ENCODE measurements at regions not wholly inside any gene's neighbourhood (a gene's known extent, or its start where the extent isn't known, plus 50 kb on each side); places are given as distances from the start of the nearest gene placed in this dataset.
A peak's percentile ranks its signal among the peaks of the same experiment; 100 is the strongest.

DNA sequence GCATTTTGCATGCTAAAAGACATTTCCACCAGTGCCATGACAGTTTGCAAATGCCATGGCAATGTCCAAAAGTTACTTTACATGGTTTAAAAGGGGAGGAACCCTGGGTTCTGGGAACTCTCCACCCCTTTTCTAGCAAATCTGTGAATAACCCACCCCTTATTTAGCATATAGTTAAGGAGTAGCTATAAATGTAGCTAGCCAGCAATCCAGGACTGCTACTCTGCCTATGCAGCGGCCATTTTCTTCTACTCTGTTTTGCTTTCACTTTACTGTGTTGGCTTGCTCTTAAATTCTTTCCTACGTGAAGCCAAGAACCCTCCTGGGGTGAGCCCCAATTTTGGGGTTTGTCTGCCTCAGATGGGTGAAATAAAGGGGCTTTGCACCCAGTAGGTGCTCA is 141.0 kb downstream of the PTPN11 start:
- Mint-ChIP-seq H3K27ac (no peak overlapping the region), H3K4me1 (no peaks in the 10 kb centered on the region), H3K4me3 (no peak overlapping the region), H3K9me3 (peaks cover 0 to 2% (median 0%) of the 10 kb centered on the region in 9 donors), H3K27me3 (peaks cover 14 to 29% (median 19%) of the 10 kb centered on the region in 5 donors), H3K36me3 (no peaks in the 10 kb centered on the region)
- DNase-seq (no peak), ATAC-seq (no peak)
- POLR2A ChIA-PET = no interaction called here

DNA sequence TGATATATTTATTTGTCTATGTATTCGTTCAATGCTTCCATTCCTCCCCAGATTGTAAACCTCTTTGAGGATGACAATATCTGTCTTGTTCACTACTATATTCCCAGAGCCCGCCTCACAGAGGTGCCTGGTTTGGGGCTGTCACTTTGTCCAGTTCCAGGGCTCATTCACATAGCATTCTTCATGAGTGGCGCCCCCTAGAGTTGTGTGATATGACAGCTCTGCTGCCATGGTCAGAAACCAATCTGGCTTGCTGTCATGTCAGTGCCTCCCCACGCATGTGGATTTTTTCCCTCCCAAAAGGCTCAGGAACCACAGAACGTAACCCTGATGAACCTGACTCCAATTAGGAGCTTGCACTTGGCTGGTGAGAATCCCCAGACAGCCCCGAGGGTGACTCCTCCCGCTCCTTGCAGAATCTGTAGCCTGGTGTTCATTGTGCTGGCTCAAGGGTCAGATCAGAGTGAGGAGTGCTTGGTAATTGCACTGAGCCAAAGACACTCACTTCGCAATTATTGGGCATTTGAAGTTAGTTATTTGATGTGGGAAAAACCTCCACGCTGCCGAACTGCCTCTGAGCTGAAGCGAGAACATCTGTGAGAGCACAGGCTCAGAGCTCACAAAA is 145.5 kb downstream of the PTPN11 start:
- Mint-ChIP-seq H3K4me3 (no peak overlapping the region), H3K27ac (no peak overlapping the region), H3K27me3 (peaks cover 7 to 39% (median 28%) of the 10 kb centered on the region in 5 donors), H3K9me3 (peaks cover 0 to 2% (median 0%) of the 10 kb centered on the region in 9 donors), H3K4me1 (no peaks in the 10 kb centered on the region), H3K36me3 (no peaks in the 10 kb centered on the region)
- POLR2A ChIA-PET = no interaction called here
- DNase-seq (no peak), ATAC-seq (no peak)

DNA sequence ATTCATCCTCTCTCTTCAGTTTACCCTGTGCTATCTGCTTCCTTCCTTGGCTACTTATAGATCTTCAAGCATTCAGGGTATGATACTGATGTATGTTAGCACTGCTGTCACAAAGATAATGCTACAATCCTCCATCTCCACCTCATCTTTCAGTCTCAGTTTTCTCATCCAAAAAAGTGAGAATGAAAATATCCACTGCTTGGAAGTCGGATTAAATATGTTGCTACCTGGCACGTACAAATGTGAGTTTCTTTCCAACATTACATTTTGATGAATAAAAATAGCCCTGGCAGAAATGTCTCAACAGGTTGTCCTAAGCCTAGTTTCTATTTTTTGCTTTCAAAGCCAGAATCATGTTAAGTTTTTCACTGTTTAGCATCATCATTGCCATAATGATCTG is 149.9 kb downstream of the PTPN11 start:
- peaks cover 17 to 63% (median 34%) of the 10 kb centered on the region in 5 donors for H3K27me3 Mint-ChIP-seq

DNA sequence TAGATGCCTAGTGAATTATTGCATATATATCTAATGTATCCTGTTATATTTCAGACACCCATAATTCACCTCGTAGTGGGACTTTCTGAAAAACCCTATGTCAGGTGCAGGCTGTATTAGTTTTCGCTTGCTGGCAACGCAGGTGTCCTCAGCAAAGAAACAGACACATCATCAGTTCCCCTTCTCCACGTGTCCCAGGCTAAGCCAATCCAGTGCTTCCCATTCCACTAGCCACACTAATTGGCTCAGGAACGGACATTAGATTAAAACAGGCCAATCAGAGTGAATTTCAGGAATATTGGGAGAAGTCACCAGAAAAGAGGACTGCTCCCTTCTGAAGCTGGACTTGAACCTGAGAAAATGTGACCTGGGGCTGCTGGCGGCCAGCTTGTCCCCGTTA is 151.3 kb downstream of the PTPN11 start:
- Mint-ChIP-seq H3K27me3 (peaks cover 17 to 54% (median 28%) of the 10 kb centered on the region in 5 donors), H3K9me3 (peaks cover 0 to 4% (median 0%) of the 10 kb centered on the region in 9 donors), H3K4me3 (no peak overlapping the region), H3K27ac (no peak overlapping the region), H3K36me3 (peaks cover 2 to 8% (median 3%) of the 10 kb centered on the region in 3 donors), H3K4me1 (no peaks in the 10 kb centered on the region)
- ATAC-seq (no peak), DNase-seq (no peak)
- POLR2A ChIA-PET = no interaction called here

More for the DNA sequence above, 149.9 kb downstream of the PTPN11 start:
- ATAC-seq (no peak), DNase-seq (no peak)
- Mint-ChIP-seq H3K9me3 (peaks cover 0 to 4% (median 0%) of the 10 kb centered on the region in 9 donors), H3K36me3 (peaks cover 2 to 8% (median 3%) of the 10 kb centered on the region in 3 donors), H3K27ac (no peak overlapping the region), H3K4me1 (no peaks in the 10 kb centered on the region), H3K4me3 (no peak overlapping the region)
- POLR2A ChIA-PET = no interaction called here

DNA sequence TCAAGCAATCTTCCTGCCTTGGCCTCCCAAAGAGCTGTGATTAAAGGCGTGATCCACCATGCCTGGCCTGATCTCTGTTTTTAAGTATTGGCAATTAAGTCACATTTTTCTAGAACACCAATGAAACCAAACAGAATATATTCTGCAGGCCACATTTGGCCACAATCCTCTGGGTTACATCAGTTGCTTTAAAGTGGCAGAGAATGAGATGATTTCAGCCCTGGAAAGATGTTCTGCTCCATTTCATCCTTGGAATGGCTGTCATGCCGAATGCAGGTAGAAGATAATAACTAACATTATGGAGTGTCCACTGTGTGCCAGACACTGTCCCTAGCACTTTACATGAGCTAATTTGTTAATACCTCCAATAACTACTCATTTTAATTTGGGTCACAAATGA is 154.4 kb downstream of the PTPN11 start:
- POLR2A ChIA-PET = no interaction called here
- Mint-ChIP-seq H3K9me3 (peaks cover 0 to 7% (median 0%) of the 10 kb centered on the region in 9 donors), H3K36me3 (peaks cover 2 to 8% (median 3%) of the 10 kb centered on the region in 3 donors), H3K27me3 (peaks cover 15 to 60% (median 36%) of the 10 kb centered on the region in 5 donors), H3K27ac (no peak overlapping the region), H3K4me3 (no peak overlapping the region), H3K4me1 (peaks cover 0 to 2% (median 0%) of the 10 kb centered on the region in 4 donors)
- no peak for DNase-seq
- ATAC-seq = no peak

DNA sequence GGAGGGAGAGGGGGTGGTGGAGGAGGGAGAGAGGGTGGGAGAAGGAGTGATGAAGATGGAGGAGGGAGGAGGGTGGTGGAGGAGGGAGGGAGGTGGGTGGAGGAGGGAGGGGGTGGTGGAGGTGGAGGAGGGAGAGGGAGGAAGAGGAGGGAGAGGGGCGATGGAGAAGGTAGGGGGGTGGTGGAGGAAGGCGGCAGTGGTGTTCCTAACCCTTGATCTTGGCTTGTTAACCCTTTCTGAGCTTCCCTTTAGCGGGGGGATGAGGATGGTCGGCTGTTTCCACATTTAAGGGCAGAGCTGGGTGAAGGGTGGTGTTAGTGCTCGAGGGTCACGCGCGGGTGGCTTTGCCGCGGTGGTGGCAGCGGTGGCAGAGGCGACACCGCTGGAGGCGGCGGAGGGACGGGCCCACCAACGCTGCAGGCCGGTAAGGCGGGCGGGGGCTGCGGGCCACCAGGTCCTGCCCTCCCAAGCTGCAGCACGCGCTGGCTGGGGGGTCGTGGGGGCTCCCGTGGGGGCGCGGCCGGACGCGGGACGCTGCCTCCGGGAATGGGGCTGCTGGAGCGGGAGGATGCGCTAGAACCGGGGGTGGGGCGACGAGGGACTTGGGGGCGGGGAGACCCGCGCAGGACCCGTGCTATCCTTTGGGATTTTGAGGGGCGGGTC is 156.3 kb downstream of the PTPN11 start:
- Mint-ChIP-seq H3K36me3 (peaks cover 2 to 8% (median 3%) of the 10 kb centered on the region in 3 donors), H3K4me3 (no peak overlapping the region), H3K4me1 (peaks cover 0 to 2% (median 0%) of the 10 kb centered on the region in 4 donors), H3K9me3 (peaks cover 0 to 7% (median 0%) of the 10 kb centered on the region in 9 donors), H3K27ac (no peak overlapping the region), H3K27me3 (peaks cover 15 to 61% (median 43%) of the 10 kb centered on the region in 5 donors)
- ATAC-seq = no peak
- no peak for DNase-seq
- POLR2A ChIA-PET = no interaction called here

DNA sequence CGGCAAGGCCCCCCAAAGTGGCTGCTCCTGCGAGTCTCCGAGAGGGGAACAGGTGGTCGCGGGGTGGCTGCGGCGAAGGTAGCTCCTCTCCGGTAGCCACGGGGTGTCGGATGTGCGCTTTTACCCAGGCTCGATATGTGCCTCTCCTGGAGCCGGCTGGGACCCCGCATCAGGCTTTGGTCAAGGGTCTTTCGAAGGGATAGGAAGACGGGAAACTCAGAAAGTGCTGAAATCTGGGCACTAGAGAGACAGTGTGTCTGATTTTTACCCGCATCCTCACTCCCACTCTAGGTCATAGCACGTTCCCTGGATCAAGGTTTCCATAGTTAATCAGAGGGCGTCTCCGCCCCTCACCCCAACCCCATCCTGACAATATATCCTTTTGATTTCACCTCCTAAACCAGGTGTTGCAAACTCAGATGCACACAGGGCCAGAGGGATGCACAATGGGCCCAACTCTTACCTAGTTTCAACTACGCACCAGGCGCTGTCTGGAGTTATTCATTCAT is 156.9 kb downstream of the PTPN11 start:
- POLR2A ChIA-PET = no interaction called here
- no peak for DNase-seq
- peaks cover 16 to 61% (median 41%) of the 10 kb centered on the region in 5 donors for H3K27me3 Mint-ChIP-seq
- peaks cover 0 to 2% (median 0%) of the 10 kb centered on the region in 4 donors for H3K4me1 Mint-ChIP-seq
- no peak overlapping the region for H3K4me3 Mint-ChIP-seq
- H3K36me3 Mint-ChIP-seq = peaks cover 2 to 8% (median 3%) of the 10 kb centered on the region in 3 donors
- no peak for ATAC-seq
- peak overlapping the region in 1 of 10 donors; percentile 34 for H3K27ac Mint-ChIP-seq
- H3K9me3 Mint-ChIP-seq = peaks cover 0 to 7% (median 0%) of the 10 kb centered on the region in 9 donors

DNA sequence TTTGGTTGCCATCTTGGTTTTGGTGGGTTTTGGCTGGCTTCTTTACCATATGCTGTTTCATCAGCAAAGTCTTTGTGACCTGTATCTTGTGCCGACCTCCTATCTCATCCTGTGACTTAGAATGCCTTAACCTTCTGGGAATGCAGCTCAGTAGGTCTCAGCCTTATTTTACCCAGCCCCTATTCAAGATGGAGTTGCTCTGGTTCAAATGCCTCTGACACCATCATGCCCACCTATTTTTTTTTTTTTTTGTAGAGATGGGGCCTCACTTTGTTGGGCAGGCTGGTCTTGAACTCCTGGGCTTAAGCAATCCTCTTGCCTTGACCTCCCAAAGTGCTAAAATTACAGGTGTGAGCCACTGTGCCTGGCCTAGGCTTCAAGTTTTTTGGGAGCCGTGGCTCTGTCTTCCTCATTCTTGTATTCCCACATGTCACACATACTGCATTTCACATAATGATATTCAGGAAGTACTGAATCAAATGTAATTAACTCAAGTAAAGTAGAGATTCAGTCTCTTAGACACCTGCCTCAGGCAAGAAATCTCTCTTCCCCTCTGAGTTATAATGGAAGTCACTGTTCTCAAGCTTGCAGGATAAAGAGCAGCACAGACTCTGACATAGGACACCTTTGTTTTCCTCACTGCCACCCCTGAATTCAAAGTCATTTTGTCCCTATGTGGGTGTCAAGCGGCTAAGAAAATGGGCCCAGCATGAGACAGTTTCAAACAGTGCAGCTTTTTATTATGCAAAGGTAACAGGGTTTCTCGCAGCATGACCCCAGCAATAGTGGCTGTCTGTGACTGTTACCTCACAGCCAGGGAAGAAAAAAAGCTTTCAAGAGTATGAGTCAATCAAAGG is 159.0 kb downstream of the PTPN11 start:
- no peak for DNase-seq
- no peak for ATAC-seq
- Mint-ChIP-seq H3K27me3 (peaks cover 17 to 64% (median 38%) of the 10 kb centered on the region in 5 donors), H3K4me1 (peaks cover 0 to 2% (median 0%) of the 10 kb centered on the region in 4 donors), H3K36me3 (peaks cover 2 to 6% (median 3%) of the 10 kb centered on the region in 3 donors), H3K9me3 (peaks cover 0 to 3% (median 0%) of the 10 kb centered on the region in 9 donors), H3K4me3 (no peak overlapping the region), H3K27ac (no peak overlapping the region)
- POLR2A ChIA-PET = no interaction called here

DNA sequence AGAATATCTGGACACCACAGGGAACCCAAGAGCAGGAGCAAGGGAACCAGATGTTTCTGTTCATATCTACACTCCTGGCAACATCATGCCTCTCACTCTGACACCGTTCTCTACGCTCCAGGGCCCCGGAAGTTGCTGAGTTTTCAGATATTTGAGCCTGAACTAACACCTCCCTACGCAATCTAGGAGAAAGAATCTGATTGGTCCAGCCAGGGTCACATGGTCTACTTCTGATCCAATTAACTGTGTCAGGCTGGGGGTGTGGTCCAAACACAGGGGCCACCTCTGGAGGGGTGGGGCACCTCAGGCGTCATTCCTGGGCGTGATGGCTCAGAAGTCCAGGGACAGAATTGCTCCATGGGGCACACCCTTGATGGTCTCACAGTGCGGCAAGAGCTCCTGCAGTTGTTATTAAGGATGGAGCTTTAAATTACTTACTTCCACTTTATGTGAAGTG is 165.5 kb downstream of the PTPN11 start:
- Mint-ChIP-seq H3K27me3 (peaks cover 14 to 81% (median 40%) of the 10 kb centered on the region in 5 donors), H3K4me3 (no peak overlapping the region)

DNA sequence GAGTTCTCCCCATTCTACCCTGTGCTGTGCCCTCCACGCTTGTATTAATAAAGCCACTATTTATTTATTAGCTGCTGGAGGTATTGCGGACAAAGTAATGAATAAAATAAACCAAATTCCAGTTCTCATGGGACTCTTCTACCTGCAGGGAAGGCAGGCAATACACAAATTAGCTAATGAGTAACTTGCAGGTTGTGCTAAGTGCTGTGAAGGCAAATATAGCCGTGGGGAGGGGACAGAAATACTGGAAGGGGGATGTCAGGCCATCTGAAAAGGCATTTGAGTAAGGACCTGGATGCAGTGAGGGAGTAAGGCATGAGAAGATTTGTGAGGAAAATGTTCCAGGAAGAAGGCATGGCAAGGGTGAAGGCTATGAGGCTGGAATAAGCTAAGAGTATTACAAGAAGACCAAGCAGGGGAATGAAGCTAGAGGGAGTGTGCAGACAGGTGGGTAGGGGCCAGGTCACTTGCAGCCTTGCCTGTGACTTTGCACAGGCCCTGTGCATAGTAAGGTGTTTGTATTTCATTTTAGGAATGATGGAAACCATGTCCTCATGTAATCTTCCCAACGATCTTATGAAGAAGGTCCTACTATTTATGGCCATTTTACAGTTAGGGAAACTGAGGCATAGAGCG is 167.5 kb downstream of the PTPN11 start:
- H3K27ac Mint-ChIP-seq = no peak overlapping the region
- H3K36me3 Mint-ChIP-seq = no peaks in the 10 kb centered on the region
- POLR2A ChIA-PET = no interaction called here
- DNase-seq (no peak), ATAC-seq (no peak)
- H3K9me3 Mint-ChIP-seq = peaks cover 0 to 4% (median 0%) of the 10 kb centered on the region in 9 donors
- no peaks in the 10 kb centered on the region for H3K4me1 Mint-ChIP-seq
- H3K27me3 Mint-ChIP-seq = peaks cover 7 to 67% (median 29%) of the 10 kb centered on the region in 5 donors
- H3K4me3 Mint-ChIP-seq = no peak overlapping the region

More for the DNA sequence above, 165.5 kb downstream of the PTPN11 start:
- no peak for DNase-seq
- H3K27ac Mint-ChIP-seq = no peak overlapping the region
- H3K9me3 Mint-ChIP-seq = peaks cover 0 to 4% (median 0%) of the 10 kb centered on the region in 9 donors
- no peaks in the 10 kb centered on the region for H3K4me1 Mint-ChIP-seq
- POLR2A ChIA-PET = no interaction called here
- ATAC-seq = no peak
- no peaks in the 10 kb centered on the region for H3K36me3 Mint-ChIP-seq

DNA sequence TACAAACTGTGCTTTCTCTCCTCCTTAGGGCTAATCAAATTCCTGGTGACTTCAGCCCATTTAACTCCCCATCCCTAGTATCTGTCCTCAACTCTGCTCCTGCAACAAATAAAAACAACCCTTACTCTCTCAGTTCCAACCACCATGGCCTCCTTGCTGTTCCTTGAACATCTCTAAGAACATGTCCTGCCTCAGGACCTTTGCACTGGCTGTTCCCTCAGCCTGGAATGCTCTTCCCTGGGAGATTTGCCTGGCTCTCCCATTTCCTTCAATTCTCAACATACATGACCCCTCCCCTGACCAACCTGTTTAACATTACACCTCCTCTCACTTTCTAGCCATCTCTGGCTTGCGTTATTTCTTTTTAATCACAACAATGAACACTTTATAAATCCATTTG is 170.5 kb downstream of the PTPN11 start:
- Mint-ChIP-seq H3K9me3 (peaks cover 0 to 18% (median 0%) of the 10 kb centered on the region in 9 donors), H3K27ac (peak overlapping the region in 1 of 10 donors; percentile 7), H3K4me3 (no peak overlapping the region), H3K36me3 (no peaks in the 10 kb centered on the region), H3K4me1 (no peaks in the 10 kb centered on the region), H3K27me3 (peaks cover 4 to 43% (median 27%) of the 10 kb centered on the region in 5 donors)
- POLR2A ChIA-PET = no interaction called here
- DNase-seq (no peak), ATAC-seq (no peak)

DNA sequence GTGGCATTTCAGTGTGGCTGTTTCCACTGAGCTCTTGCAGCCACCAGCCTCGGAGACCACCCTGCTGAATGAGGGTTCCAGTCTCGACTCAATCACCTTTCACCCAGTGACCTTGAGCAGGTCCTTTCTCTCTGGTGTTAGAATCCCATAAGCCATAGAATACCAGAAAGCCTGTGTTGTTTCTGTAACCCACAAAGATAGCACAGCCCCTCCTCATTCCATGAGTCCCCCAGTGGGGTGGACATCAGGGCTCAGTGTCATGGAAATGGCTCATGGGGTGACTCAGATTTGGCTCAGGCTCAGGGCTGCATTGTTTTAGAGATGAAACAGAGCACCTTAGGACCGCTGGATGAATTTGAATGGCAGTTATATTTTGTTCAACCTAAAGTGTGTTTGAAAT is 171.5 kb downstream of the PTPN11 start:
- ATAC-seq (no peak), DNase-seq (no peak)
- Mint-ChIP-seq H3K27me3 (peaks cover 7 to 45% (median 26%) of the 10 kb centered on the region in 5 donors), H3K4me3 (no peak overlapping the region), H3K27ac (no peak overlapping the region), H3K36me3 (no peaks in the 10 kb centered on the region), H3K4me1 (no peaks in the 10 kb centered on the region), H3K9me3 (peaks cover 0 to 21% (median 0%) of the 10 kb centered on the region in 9 donors)
- POLR2A ChIA-PET = no interaction called here

Data from naive thymus-derived CD8-positive, alpha-beta T cell (primary cell).